GM23338 (cell line): ENCODE measurements at regions not wholly inside any gene's neighbourhood (a gene's known extent, or its start where the extent isn't known, plus 50 kb on each side); places are given as distances from the start of the nearest gene placed in this dataset.

Experiments used
- ATAC-seq: fragments of 200-7000 bp; cut with Tn5 transposase; 3 replicates; pipeline ENCODE4 v1.9.1; 2020
- DNase-seq: peaks from one replicate; pipeline ENCODE4 v3.0.0-alpha.2; 2015; ENCODE audit warnings: low spot score
- H2AFZ ChIP-seq: fragments of 200-600 bp; sonication (generic); 2 replicates; pipeline ENCODE4 v1.8.0; 2016; ENCODE audit warnings: antibody characterized with exemption, mild to moderate bottlenecking, moderate library complexity
- H3F3A ChIP-seq: fragments of 200-600 bp; sonication (generic); replicated peaks from 2 replicates; pipeline ENCODE4 v1.8.0; 2017; ENCODE audit warnings: antibody characterized with exemption, mixed run types, low read depth
- H3K27ac ChIP-seq: fragments of 200-600 bp; sonication (generic); 2 replicates; pipeline ENCODE4 v1.6.1; 2016; ENCODE audit warnings: low read depth
- H3K27me3 ChIP-seq: fragments of 200-600 bp; sonication (generic); 2 replicates; pipeline ENCODE4 v1.8.0; 2016; ENCODE audit warnings: mild to moderate bottlenecking, mixed run types, moderate library complexity; ENCODE audit not compliant: insufficient read depth
- H3K36me3 ChIP-seq: fragments of 200-600 bp; sonication (generic); 2 replicates; pipeline ENCODE4 v1.8.0; 2016; ENCODE audit warnings: mild to moderate bottlenecking; ENCODE audit not compliant: insufficient read depth
- H3K4me1 ChIP-seq: fragments of 200-600 bp; sonication (generic); 2 replicates; pipeline ENCODE4 v1.8.0; 2016; ENCODE audit warnings: mild to moderate bottlenecking, moderate library complexity; ENCODE audit not compliant: insufficient read depth
- H3K4me2 ChIP-seq: fragments of 200-600 bp; sonication (generic); 2 replicates; pipeline ENCODE4 v1.7.1; 2017; ENCODE audit warnings: mixed run types
- H3K4me3 ChIP-seq: fragments of 200-600 bp; sonication (generic); 2 replicates; pipeline ENCODE4 v1.6.1; 2016; ENCODE audit warnings: mixed run types
- H3K79me2 ChIP-seq: fragments of 200-600 bp; sonication (generic); replicated peaks from 2 replicates; pipeline ENCODE4 v1.8.0; 2017; ENCODE audit warnings: mild to moderate bottlenecking; ENCODE audit not compliant: insufficient read depth
- H3K9me2 ChIP-seq: fragments of 200-600 bp; sonication (generic); 2 replicates; pipeline ENCODE4 v1.8.0; 2017; ENCODE audit not compliant: insufficient read depth
- H4K20me1 ChIP-seq: fragments of 200-600 bp; sonication (generic); replicated peaks from 2 replicates; pipeline ENCODE4 v1.8.0; 2017; ENCODE audit warnings: mild to moderate bottlenecking; ENCODE audit not compliant: insufficient read depth
- H3K27ac Mint-ChIP-seq: 2 replicates; pipeline ENCODE4 v1.8.0; 2020; ENCODE audit warnings: inconsistent platforms, mild to moderate bottlenecking, moderate library complexity, mixed read lengths
- H3K27me3 Mint-ChIP-seq: 3 replicates; pipeline ENCODE4 v1.8.0; 2022; ENCODE audit warnings: low read depth, mild to moderate bottlenecking, moderate library complexity, mixed read lengths, inconsistent platforms; ENCODE audit not compliant: insufficient read depth, poor library complexity
- H3K36me3 Mint-ChIP-seq: 3 replicates; pipeline ENCODE4 v1.8.0; 2021; ENCODE audit warnings: low read depth, mild to moderate bottlenecking, inconsistent platforms, moderate library complexity, mixed read lengths
- H3K4me1 Mint-ChIP-seq: 3 replicates; pipeline ENCODE4 v1.8.0; 2020; ENCODE audit warnings: mild to moderate bottlenecking, inconsistent platforms, mixed read lengths
- H3K4me3 Mint-ChIP-seq: 3 replicates; pipeline ENCODE4 v1.8.0; 2021; ENCODE audit warnings: moderate library complexity, mild to moderate bottlenecking, inconsistent platforms, mixed read lengths
- H3K9me3 Mint-ChIP-seq: 3 replicates; pipeline ENCODE4 v1.8.0; 2020; ENCODE audit warnings: moderate library complexity, mild to moderate bottlenecking, inconsistent platforms, mixed read lengths
- CREB1 ChIP-seq: fragments of 250-450 bp; sonication (Bioruptor Pico); IDR thresholded peaks from 2 replicates; pipeline ENCODE4 v1.5.0; 2020; ENCODE audit warnings: low read depth, mild to moderate bottlenecking, moderate library complexity
- CTCF ChIP-seq, 2 experiments: fragments of 200-600 bp in 1 of 2; sonication (generic) in 1 of 2; conservative IDR thresholded peaks; 2 replicates each; pipeline versions ENCODE4 v1.5.1 to v1.6.1; 2016 to 2017; ENCODE audit warnings: antibody characterized with exemption in 2 of 2, low read depth in 2 of 2, mild to moderate bottlenecking in 2 of 2, moderate library complexity in 1 of 2
- ETS1 ChIP-seq: IDR thresholded peaks from 2 replicates; pipeline ENCODE4 v1.6.1; 2016; ENCODE audit warnings: antibody characterized with exemption
- EZH2 ChIP-seq: fragments of 200-600 bp; sonication (generic); IDR thresholded peaks from one replicate; pipeline ENCODE4 v1.8.0; 2017; ENCODE audit warnings: antibody characterized with exemption, mild to moderate bottlenecking, low read depth; ENCODE audit not compliant: unreplicated experiment
- JUNB ChIP-seq: IDR thresholded peaks from one replicate; pipeline ENCODE4 v1.6.1; 2016; ENCODE audit warnings: antibody characterized with exemption; ENCODE audit not compliant: unreplicated experiment
- NANOG ChIP-seq: IDR thresholded peaks from 2 replicates; pipeline ENCODE4 v1.6.1; 2016; ENCODE audit warnings: antibody characterized with exemption, borderline replicate concordance
- POLR2AphosphoS5 ChIP-seq: IDR thresholded peaks from 2 replicates; pipeline ENCODE4 v1.6.1; 2016; ENCODE audit warnings: antibody characterized with exemption, low read depth
- STAT1 ChIP-seq: IDR thresholded peaks from one replicate; pipeline ENCODE4 v1.6.1; 2016; ENCODE audit warnings: antibody characterized with exemption; ENCODE audit not compliant: unreplicated experiment
- ZNF114 ChIP-seq: fragments of 250-450 bp; sonication (Bioruptor Pico); IDR thresholded peaks from 2 replicates; pipeline ENCODE4 v1.5.0; 2020; ENCODE audit warnings: mild to moderate bottlenecking, moderate library complexity
- ZNF331 ChIP-seq: fragments of 250-450 bp; sonication (Bioruptor Pico); IDR thresholded peaks from 2 replicates; pipeline ENCODE4 v1.5.0; 2020; ENCODE audit warnings: low read depth, mild to moderate bottlenecking, moderate library complexity
- TF ChIP-seq, protein P1 (sequence below): IDR thresholded peaks from one replicate; pipeline ENCODE4 v1.6.1; 2018; ENCODE audit warnings: antibody characterized with exemption; ENCODE audit not compliant: unreplicated experiment

- TF ChIP-seq ZNF114 (CRISPR knock-in tag) = no peak
- no peak for TF ChIP-seq NANOG
- TF ChIP-seq STAT1 = no peak
- no peak for TF ChIP-seq CREB1 (CRISPR knock-in tag)
- no peak for TF ChIP-seq ETS1
- no peak for TF ChIP-seq EZH2
- TF ChIP-seq, protein P1, sequence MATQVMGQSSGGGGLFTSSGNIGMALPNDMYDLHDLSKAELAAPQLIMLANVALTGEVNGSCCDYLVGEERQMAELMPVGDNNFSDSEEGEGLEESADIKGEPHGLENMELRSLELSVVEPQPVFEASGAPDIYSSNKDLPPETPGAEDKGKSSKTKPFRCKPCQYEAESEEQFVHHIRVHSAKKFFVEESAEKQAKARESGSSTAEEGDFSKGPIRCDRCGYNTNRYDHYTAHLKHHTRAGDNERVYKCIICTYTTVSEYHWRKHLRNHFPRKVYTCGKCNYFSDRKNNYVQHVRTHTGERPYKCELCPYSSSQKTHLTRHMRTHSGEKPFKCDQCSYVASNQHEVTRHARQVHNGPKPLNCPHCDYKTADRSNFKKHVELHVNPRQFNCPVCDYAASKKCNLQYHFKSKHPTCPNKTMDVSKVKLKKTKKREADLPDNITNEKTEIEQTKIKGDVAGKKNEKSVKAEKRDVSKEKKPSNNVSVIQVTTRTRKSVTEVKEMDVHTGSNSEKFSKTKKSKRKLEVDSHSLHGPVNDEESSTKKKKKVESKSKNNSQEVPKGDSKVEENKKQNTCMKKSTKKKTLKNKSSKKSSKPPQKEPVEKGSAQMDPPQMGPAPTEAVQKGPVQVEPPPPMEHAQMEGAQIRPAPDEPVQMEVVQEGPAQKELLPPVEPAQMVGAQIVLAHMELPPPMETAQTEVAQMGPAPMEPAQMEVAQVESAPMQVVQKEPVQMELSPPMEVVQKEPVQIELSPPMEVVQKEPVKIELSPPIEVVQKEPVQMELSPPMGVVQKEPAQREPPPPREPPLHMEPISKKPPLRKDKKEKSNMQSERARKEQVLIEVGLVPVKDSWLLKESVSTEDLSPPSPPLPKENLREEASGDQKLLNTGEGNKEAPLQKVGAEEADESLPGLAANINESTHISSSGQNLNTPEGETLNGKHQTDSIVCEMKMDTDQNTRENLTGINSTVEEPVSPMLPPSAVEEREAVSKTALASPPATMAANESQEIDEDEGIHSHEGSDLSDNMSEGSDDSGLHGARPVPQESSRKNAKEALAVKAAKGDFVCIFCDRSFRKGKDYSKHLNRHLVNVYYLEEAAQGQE = no peak
- no peak for TF ChIP-seq ZNF331 (CRISPR knock-in tag)
- no peak for TF ChIP-seq CTCF (conservative IDR thresholded peaks at IDR 0.05; ENCODE audit: low read depth in 2 of 2)
- TF ChIP-seq JUNB = no peak
These were observed 264.6 kb upstream of the FMR1 start (continued) for GRCh38 chrX:147646949-147647723.

DNA sequence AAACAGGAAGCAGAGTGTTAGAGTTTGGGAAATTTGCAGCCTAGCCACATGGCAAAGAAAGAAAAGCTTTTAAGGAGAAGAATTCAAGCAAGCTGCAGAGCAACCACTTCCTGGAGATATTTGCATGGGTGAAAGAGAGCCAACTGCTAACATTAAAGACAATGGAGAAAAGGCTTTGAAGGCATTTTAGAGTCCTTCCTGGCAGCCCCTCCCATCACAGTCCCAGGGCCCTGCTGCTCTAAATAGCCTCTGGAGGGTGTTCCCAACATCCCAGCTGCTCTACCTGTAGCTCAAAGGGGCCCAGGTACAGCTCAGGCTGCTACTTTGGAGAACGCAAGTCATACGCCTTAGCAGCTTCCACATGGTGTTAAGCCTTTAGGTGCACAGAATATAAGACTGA is 235.9 kb upstream of the FMR1 start:
- Histone ChIP-seq H3K4me2 (0 out of 2 replicates have a peak overlapping the region, but pooled peaks have one; percentile 57), H3K79me2 (no peaks in the 10 kb centered on the region), H3K36me3 (no peaks in the 10 kb centered on the region), H4K20me1 (no peaks in the 10 kb centered on the region), H3F3A (no peaks in the 10 kb centered on the region), H3K4me3 (no peak overlapping the region), H3K4me1 (peaks cover 8% of the 10 kb centered on the region; the same call in 1 of the 2 replicates), H2AFZ (no peak overlapping the region), H3K9me2 (no peaks in the 10 kb centered on the region), H3K27me3 (peaks cover 99% of the 10 kb centered on the region), H3K27ac (no peak overlapping the region)
- peaks cover 64% of the 10 kb centered on the region for H3K27me3 Mint-ChIP-seq
- no peak overlapping the region for H3K27ac Mint-ChIP-seq
- no peaks in the 10 kb centered on the region for H3K36me3 Mint-ChIP-seq
- no peak overlapping the region for H3K4me3 Mint-ChIP-seq
- DNase-seq (peak; percentile 76), ATAC-seq (peak; percentile 95)
- H3K9me3 Mint-ChIP-seq = peaks cover 7% of the 10 kb centered on the region
- H3K4me1 Mint-ChIP-seq = peaks cover 8% of the 10 kb centered on the region; the same call in 2 of the 3 replicates
- TF ChIP-seq ZNF331 (CRISPR knock-in tag) (no peak), NANOG (peak; percentile 56; the same call in 1 of the 2 replicates), POLR2AphosphoS5 (0 out of 2 replicates have a peak, but pooled peaks have one; percentile 25)
